Esophagus mucosa (tissue), 1 donor: ENCODE measurements at regions not wholly inside any gene's neighbourhood (a gene's known extent, or its start where the extent isn't known, plus 50 kb on each side); places are given as distances from the start of the nearest gene placed in this dataset.

Experiments used
- ATAC-seq: fragments of 200-7000 bp; cut with Tn5 transposase; one replicate; pipeline ENCODE4 v1.9.1; 2020
- donor health status: DM: yes; HTN: yes; CAD: no.

- ATAC-seq, result peak; percentile 4
Measured at GRCh38 chr15:38073178-38073946, 138.9 kb downstream of the TMCO5A start.

- no peak for ATAC-seq
Measured at GRCh38 chr15:38074029-38074428, 139.6 kb downstream of the TMCO5A start.

GRCh38 chr15:38075466-38075865, 141.0 kb downstream of the TMCO5A start:
- no peak for ATAC-seq

GRCh38 chr15:38076786-38077185, 142.3 kb downstream of the TMCO5A start:
- ATAC-seq, result no peak

- no peak for ATAC-seq
Measured at GRCh38 chr15:38079236-38079635, 144.8 kb downstream of the TMCO5A start.

GRCh38 chr15:38080651-38081275, 146.3 kb downstream of the TMCO5A start:
- ATAC-seq, result no peak

GRCh38 chr15:38084289-38084688, 149.8 kb downstream of the TMCO5A start:
- ATAC-seq, result peak; percentile 52

- no peak for ATAC-seq
Measured at GRCh38 chr15:38085114-38085513, 150.7 kb downstream of the TMCO5A start.

- no peak for ATAC-seq
Measured at GRCh38 chr15:38085931-38086568, 151.6 kb downstream of the TMCO5A start.

- no peak for ATAC-seq
Measured at GRCh38 chr15:38086611-38087010, 152.2 kb downstream of the TMCO5A start.

- ATAC-seq, result no peak
Measured at GRCh38 chr15:38088971-38089370, 154.5 kb downstream of the TMCO5A start.

GRCh38 chr15:38090223-38090622, 155.8 kb downstream of the TMCO5A start:
- ATAC-seq, result no peak

- no peak for ATAC-seq
Measured at GRCh38 chr15:38090678-38091077, 156.2 kb downstream of the TMCO5A start.

GRCh38 chr15:38091078-38091645, 156.7 kb downstream of the TMCO5A start:
- no peak for ATAC-seq

GRCh38 chr15:38093931-38094330, 158.7 kb upstream of the SPRED1 start:
- no peak for ATAC-seq

GRCh38 chr15:38102972-38103371, 149.7 kb upstream of the SPRED1 start:
- ATAC-seq, result no peak

GRCh38 chr15:38103564-38103963, 149.1 kb upstream of the SPRED1 start:
- no peak for ATAC-seq

GRCh38 chr15:38111070-38111469, 141.6 kb upstream of the SPRED1 start:
- no peak for ATAC-seq

- no peak for ATAC-seq
Measured at GRCh38 chr15:38112406-38112805, 140.2 kb upstream of the SPRED1 start.

- ATAC-seq, result no peak
Measured at GRCh38 chr15:38115121-38115520, 137.5 kb upstream of the SPRED1 start.

- no peak for ATAC-seq
Measured at GRCh38 chr15:38117781-38118180, 134.9 kb upstream of the SPRED1 start.

- ATAC-seq, result peak; percentile 46
Measured at GRCh38 chr15:38119865-38120264, 132.8 kb upstream of the SPRED1 start.

- ATAC-seq, result no peak
Measured at GRCh38 chr15:38127306-38127771, 125.3 kb upstream of the SPRED1 start.
